ENCODE measurements at regions not wholly inside any gene's neighbourhood (a gene's known extent, or its start where the extent isn't known, plus 50 kb on each side); places are given as distances from the start of the nearest gene placed in this dataset.

GRCh38 chr6:95071464-95071863, 505.9 kb upstream of the MANEA start:
- no peak for TF ChIP-seq GATA2 (IDR thresholded peaks at IDR 0.05; ENCODE audit: low read depth, low read length)
- TF ChIP-seq GATA3 (IDR thresholded peaks at IDR 0.05; ENCODE audit: low read depth, low read length) = no peak

Measured in SH-SY5Y (cell line).